HG03025 (cell line): ENCODE measurements at regions not wholly inside any gene's neighbourhood (a gene's known extent, or its start where the extent isn't known, plus 50 kb on each side); places are given as distances from the start of the nearest gene placed in this dataset.

Source experiments
- ATAC-seq: cut with Tn5 transposase; IDR thresholded peaks from one replicate; pipeline ENCODE4 v1.9.1; 2021; ENCODE audit warnings: mild to moderate bottlenecking, moderate library complexity; ENCODE audit not compliant: unreplicated experiment, low FRiP score

DNA sequence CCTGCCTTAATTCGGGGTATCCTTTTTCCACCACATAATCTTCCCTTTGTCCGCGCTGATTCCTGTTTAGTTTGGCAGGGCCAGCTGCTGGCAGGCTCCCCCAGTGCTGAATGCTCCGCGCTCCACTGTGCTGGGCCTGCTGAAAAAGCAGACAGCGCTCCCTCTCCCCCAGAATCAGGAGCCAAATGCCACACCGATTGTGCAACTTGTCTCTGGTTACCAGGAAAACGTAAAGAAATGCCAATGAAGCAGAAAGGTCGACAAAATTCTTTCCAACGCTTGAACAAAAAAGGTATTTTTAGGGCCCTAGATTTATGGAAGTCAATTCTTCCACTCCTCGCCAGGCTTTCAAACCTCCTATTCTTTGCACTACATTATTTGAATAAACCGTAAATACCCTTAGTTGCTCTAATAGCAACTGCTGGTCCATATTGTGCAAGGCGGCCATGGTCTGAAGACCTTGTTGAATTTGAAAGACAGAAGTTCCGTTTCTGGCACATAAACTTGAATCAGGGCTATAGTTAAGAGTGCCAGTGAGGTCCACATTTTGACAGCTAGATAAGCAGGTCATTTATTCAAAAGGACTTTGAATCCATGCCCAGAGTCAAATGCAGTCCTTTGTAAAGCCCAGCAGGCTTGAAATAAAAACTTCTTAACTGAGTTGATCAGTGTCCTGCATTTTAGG, 206.7 kb upstream of the RFC3 start:
- no peak for ATAC-seq

DNA sequence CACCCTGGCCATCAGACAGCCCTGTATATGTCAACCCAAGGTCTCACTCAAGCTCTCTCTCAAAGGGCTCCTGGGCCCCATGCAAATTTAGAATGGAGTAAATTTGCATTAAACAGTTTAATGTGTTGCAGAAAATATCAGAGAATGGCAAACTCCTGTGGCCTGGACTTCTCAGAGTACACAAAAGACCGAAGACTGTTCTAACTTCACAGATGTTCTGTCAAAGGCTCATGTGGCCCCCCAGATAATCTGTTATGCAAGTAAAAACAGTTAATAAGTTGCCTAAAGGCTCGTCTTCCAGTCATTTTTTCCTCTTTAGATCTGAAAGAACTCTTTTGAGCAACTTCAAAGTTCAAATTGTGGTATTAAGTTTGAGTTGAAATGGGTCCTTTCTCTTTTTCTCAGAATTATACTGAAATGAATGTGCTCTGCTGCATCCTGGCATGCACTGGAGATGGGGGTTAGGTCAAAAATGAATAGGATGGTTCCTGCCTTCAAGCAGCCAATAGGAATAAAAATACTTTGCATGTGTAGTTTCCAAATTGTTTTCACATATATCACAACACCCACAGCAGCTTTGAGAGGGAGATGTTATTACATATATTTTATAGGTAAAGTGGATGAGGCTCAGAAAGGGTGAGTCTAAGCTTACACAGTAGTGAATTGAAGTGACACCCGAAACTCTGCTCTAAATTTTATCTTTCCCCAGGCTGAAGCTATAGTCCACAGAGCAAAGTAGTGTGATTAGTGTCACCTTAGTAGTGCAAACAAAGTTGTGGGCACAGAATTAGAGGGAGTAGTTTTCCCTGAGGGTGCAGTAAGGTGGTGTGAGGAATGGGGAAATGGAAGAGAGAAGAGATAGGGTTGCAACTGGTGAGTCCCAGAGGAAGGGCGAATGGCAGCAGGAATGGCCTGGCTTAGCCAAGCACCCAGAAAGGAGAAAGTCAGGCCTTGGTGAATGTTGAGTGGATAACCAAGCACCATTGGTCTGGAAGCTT, 205.0 kb upstream of the RFC3 start:
- ATAC-seq = no peak

DNA sequence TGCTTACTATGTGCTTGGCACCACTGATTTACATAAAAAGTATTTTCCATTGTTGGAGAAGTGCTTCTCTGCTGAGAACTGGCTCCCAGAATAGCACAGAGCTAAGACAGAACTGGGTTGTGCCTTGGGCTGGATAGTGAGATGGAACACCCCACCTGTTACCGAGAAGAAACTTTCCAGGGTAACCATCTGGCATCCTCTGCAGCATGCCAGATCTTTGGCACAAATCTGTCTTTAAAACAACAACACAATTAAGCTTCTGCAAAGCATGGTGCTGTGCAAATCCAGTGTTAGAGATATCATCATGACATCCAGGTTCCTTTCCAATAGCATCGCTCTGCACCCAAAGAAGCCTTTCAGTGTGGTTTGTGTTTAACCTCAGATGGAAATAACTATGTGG, 202.5 kb upstream of the RFC3 start:
- ATAC-seq = no peak

DNA sequence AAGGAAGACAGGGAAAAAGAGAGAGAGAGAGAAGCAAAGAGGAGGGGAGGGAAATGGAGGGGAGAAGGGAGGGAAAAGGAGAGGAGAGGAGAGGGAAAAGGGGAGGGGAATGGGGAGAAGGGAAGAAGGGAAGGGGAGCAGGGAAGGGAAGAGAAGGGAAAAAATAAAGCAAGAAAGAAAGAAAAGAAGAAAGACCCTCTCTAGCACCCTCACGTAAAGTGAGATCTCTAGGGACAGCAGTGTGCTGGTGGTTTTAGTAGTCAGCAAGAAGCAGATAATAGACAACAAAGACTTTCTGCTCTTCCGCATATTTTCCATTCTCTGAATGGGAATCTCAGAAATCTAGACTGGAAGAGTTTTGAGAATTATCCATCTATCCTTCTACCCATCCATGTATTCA, 201.8 kb upstream of the RFC3 start:
- no peak for ATAC-seq

DNA sequence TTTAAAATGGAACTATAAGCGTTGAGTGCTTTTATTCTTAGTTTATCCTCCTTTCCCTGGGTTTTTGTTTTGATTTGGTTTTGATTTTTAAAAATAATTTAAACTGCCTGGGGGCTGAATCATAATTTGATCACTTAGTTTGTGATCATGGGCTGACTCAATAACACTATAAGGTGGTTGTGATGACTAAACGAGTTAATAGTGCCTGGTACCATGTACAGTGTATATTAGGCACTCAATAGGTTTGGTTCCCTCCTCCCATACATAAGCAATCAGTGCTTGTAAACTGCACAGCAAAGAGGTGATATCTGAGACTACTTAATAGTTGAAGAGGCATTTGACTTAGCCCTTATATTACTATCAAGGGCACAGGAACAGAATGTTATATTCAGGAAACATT, 200.9 kb upstream of the RFC3 start:
- no peak for ATAC-seq

DNA sequence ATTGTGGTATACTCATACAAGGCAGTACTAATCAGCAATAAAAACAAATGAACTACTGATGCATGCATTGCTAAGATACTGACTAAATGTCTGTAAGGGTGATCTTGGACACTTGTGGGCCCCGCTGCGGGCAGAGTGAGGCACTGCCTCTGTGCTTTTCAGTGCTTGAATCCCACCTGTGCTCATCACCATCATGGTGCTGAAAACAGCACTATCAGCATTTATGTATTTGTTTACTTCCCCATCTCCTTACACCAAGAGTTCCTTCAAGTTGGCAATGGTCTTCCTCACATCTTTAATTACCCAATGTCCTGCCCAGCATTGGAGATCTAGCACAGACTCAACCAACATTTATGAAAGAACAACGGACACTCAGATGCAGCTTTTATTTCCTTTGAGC, 193.7 kb upstream of the RFC3 start:
- ATAC-seq = no peak

DNA sequence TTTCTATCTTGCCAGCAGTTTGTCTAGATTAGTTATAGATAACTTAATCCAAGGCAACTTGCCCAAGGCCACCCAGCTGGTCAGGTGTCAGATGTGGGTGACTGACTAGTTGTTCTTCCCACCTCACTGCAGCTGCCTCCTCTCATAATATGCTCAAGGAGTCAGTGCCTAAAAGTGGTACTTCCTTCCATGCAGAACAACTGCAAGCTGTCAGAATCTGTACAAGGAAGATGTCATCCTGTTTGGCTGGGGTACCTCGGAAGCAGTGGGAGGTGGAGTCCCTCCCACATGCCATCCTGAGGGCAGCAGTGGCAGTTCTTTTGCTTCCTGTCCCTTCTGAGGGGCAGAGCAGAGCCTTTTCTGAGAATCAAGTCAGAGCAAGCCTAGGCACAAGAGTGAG, 193.2 kb upstream of the RFC3 start:
- no peak for ATAC-seq

DNA sequence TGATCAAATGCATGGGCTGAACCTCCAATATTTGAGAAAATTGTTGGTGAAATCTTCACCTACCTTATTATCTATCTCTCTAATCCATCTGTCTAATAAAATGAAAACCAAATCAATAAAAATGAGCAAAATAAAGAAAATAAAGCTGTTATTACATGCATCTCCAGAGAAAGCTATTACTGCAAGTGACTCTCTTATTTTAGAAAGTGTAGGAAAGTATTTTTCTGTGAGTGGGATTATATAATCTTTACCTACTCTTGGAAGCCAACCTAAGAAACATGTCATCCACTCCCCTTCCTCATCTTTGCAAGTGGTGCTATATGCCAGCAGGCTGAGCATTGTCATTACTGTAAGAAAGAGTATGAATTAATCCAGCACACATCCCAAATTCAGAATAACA, 191.5 kb upstream of the RFC3 start:
- no peak for ATAC-seq

DNA sequence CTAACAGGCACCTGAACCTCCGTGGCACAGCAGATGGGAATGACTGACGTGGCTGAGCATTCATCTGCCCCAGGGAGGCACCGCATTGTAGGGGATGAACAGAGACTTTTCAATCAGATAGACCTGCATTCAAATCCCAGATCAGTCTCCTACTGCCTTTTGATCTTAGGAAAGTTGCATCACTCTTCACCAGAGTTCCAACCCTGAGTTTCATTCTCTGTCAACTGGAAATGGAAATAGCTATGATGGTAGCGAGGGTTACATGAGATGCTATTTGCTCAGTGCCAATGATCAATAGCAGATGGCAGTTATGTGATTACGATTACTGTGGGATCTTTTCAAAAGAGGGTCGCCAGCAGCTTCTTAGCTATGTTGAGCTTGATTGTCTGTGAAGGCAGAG, 189.3 kb upstream of the RFC3 start:
- ATAC-seq = no peak

DNA sequence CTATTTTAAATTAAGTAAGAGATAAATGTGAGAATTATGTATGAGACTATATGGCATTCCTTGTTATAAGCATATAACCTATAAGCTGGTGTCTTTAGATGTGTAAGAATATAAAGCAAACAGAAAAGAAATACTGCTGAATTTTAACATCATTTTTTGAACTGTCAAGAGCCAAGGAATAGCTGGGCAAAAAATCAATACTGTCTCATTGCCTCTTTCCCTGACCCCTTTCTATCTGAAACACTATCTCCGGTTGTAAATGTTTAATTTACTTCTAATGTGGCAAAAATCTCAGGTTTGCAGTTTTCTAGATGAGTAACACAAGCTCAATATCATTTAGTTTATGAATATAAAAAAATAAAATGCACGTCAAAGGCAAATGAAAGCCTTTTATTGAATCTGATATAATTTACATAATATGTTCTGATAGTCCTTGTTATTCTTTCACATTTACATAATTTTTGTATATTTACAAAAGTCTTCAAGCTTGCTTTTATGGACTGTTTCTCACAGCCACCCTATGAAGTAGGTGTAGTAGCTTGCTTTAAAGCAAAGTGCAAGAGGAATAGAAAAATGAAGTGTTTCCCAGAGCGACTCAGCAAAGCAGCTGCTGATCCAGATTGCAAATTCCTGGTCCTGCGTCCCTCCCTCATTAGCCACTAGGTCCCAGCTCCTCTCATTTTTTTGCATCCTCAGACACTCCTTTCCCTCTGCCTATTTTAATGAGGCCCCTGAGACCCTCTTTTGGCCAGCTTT, 188.2 kb upstream of the RFC3 start:
- ATAC-seq = no peak

DNA sequence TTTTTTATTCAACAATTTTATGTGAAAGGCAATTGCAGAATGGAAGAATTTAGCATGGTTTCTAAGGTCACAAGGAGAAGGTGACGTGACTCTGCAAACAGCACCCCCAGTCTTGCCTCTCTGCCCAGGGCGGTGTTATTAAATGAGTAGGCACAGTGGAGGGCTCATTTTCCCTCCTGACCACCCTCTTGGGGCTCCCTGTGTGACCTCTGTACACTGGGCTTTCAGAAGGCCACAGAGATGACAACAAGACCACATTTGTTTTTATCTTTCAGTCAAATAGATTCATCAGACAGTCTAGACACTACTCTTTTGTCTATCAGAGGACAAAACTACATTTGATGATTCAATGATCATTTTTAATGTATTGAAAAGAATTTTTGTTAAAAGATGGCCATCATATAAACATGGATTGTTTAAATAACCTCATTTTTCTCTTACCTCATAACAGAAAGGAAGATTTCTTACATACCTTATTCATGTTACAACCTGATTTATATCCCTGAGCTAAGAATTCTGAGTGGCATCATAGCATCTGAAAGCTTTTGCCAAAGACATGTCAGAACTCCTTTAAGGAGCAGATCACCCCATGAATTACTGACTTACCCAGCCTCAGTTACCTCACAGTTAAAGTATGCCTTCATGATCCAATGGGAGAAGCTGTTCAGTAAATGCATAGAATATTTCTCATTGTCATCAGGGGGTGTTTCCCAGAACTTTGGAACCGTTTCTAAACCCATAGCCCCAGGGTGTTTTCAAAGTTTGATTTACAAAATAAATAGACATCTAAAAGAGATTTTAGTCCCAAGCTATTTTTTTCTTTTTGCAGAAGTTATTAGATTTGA, 184.0 kb upstream of the RFC3 start:
- ATAC-seq = no peak

DNA sequence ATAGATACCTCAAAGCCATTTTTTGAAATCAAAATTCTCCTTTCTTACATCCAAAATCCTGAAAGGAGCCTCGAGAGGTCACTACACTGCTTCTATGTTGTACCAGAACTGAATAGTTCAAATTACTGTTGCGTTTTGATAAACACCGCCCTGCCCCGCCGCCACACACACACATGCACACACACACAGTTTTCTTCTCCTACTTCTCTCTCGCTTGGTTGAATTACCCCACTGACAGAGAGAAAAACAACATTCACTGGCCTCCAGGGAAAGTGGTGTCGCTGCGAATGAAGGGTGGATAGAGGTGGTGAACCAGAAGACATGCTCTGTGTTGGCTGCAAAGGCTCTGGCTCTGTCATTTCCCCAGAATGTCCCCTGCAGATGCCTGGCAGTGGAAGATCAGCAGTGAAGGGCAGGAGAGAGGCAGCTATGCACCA, 183.4 kb upstream of the RFC3 start:
- no peak for ATAC-seq

DNA sequence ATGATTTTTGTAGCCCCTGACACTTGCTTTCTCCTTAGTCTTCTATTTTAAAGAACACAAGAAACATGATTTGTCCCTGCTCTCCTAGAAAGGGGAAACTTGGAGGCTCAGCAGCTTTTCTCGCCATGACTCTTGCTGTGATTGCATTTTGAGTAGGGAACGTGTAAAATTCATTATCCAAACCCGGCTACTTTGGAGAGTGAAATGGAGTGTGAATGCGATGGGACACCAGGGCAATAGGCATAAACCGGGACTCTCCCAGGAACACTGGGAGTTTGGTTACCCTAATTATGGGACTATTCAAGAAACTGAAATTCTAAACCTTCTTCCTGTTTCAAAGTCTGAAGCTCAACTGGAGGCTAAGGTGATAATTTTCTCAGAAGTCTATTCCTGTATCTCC, 181.7 kb upstream of the RFC3 start:
- ATAC-seq = no peak

DNA sequence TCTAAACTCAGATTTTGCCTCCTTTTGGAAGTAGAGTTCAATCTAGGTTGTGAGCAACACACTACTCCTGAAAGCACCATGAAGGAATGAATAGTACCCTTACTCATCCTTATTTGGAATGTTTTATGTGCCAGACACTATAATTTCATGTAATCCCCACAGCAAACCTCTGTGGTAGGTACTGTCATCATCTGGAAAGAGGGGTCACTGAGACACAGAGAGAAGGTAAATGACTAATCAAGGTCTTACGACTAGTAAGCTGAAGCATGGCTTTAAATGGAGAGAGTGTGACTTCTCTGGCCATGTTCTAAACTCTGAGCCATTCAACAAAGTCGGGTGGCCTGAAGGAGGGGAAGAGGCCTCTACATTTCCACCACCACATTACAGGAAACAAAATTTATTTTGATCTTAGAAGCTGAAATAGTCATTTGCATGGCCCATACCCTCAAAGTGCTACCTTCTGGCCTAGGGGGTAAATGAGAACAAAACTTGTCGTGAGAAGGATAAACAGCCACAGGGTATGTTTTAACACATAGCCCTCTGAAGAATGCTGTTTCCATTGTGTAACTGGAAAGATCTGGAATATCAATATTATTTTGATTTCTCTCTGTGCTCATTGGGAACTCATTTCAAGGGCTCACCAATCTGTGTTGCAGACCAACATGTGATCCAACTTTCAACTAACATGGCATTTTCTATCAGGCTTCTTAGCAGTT, 180.8 kb upstream of the RFC3 start:
- ATAC-seq = no peak

DNA sequence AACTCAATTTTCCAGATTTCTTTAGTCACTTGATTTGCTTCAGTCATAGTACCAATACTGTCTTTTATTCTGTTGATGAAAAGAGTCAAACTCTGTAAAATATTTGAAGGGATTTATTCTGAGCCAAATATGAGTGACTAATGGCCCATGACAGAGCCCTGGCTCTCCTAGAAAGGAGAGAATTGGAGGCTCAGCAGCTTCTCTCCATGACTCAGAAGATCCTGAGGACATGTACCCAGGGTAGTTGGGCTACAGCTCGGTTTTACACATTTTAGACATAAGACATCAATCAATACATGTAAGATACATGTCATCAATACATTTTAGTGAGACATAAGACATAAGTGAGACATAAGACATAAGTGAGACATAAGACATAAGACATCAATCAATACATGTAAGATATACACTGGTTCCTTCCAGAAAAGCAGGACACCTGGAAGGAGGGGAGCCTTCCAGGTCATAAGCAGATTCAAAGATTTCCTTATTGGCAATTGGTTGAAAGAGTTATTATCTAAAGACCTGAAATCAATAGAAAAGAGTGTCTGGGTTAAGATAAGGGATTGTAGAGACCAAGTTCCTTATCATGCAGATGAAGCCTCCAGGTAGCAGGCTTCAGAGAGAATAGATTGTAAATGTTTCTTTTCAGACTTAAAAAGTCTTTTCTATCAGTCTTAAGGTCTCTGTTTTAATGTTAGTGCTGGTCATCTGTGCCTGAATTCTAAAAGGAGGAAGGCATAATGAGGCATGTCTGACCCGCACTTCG, 179.8 kb upstream of the RFC3 start:
- ATAC-seq = no peak

DNA sequence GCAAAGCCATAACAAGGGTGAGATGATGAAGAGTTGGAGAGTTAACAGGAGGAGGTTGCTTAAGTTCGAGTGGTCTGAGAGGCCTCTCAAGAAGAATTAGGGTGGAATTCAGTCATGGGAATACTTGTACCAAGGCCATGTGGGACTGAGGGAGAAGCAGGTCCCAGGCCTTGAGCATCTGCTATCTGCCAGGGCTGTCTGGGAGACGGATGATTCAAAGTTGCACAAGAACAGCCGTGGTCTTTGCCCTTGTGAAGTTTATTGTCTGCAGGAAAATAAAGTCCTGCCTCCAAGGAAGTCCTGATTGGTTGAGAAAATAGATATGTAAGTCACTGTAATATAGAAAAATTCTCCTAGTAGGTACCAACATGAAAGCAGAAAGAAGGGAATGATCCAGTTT, 178.8 kb upstream of the RFC3 start:
- ATAC-seq = no peak

DNA sequence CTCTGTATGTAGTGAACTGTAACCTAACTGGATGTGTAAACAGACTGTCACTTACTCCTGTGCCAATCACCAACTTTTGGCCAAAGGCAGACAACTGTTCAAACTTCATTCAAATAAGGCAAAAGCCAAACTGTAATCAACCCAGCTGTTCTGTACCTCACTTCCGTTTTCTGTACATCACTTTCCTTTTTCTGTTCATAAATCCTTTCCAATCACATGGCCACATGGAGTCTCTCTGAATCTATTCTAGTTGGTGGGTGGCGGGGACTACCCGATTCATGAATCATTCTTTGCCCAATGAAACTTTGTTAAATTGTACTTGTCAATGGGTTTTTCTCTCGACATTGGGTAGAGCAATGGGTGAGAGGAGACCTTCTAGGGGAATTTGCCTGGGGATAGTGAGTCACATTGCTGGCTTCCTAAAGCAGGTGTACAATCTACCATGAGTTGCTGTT, 178.3 kb upstream of the RFC3 start:
- no peak for ATAC-seq

DNA sequence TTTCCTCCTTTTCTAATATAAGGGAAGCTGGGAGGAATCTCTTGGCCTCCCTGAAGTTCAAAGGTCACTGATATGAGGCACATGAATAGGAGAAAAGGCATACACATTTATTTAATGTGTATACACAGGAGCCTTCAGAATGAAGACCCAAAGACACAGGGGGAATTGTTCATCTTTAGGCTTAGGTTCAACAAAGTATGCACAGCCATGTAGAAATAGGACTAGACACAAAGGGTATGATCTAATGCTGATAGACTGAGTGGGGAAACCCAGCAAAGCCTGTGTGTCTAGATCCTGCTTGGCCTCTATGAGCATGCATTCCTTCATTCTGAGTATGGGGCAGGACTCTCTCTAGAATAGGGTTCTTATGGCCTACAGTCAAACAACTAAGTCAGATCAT, 177.1 kb upstream of the RFC3 start:
- no peak for ATAC-seq
